Kasumi-1 (cell line): ENCODE measurements at regions not wholly inside any gene's neighbourhood (a gene's known extent, or its start where the extent isn't known, plus 50 kb on each side); places are given as distances from the start of the nearest gene placed in this dataset.

Source experiments
- DNase-seq, 2 experiments: peaks; one replicate each; lab custom pipeline; 2025; lab: John Stamatoyannopoulos, UW

DNA sequence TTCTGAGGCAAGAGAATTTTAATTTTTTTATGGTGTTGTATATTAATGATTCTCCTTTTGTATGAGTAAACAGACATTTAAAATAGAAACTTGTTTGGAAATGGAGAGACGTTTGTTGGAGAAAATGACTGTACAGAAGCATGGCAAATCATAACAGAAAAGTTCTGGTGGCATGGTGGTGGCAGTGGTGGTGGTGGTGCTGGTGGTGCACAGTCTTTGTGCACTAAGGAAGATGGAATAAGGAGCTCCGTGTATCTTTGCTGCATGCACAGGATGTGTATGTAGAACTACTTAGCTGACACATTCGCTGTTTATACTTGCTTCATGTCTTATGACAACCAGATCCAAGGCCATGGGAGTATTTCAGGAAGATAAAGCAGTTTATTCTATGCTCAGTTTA is 294.9 kb downstream of the UTRN start:
- DNase-seq, result no peak

DNA sequence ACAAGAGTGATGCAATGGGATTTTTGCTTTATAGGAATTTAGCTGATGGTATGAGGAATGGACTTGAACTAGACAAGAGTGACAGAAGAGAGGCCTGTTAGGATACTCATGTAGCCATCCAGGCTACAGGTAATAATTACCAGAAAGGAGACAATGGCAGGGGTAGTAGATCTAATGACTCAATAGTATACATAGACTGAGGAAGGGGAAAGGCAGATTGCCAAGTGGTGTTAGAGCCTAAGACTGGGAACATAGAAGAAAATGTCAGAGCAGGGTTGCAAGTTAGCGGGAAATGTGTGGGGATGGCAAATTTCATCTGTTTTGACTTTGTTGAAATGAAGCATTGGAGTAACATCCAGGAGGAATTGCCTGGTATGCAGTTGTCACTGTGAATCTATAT is 295.6 kb downstream of the UTRN start:
- DNase-seq, result no peak

DNA sequence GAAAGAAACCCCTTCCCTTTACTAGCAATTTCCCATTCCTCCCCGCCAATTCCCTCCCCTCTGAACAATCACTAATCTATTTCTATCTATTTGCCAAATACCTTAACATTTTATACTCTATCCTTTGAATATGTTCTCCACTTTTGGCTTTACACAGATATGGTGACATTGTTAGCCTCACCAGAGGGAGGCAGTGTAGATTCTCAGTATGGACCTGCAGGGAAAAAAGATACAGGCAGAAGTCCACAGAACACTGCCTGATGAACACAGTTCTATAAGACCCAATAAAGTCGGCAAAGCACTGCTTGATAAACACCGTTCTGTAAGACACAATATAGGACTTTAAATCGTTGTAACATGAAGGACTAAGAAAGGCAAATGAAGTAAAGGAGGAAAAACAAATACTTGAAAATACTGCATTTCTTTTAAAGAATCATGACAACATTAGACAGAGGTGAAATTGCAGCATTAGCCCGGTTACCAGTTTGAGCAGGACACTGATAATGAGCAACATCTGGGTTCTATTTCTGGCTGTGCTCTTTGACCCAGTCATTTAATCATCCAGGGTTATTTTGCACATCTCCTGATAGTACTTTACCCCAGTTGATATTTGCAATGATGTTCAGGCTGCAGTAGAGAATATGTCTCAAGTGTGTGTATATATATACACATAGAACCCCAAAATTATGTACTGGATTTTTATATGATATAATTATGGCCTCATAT is 296.8 kb downstream of the UTRN start:
- DNase-seq, result peak; percentile 40 to 47

DNA sequence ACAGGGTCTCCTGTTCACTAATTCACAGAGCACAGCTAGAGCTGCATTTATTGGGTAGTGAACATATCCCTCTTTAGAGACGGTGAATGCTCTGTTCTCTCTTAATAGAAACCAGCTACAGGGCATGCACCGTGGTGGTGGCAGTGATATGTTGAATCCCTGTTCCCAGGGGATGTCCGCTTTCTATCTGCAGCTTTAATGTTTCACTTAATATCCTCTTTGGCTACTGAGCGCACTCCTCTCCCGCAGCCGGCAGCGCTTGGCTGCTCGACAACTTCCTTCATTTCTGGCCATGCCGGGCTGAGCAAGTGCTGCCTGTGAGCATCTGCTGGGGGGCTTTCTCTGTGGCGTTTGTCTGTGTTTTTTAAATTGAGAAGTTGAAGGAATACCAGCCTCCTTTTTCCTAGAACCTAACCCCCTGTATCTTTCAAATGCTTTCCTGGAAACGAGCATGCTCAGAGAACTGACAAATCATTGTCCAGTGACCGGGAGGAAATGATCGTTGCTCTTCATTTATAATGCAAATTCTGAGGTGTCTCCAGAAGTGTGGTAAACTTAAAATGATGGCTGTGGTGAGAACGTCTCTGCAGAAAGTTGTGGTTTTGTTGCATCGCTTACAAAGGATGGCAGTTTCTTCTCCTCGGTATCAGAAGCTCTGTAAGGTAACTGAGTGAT is 297.9 kb downstream of the UTRN start:
- peak; percentile 57 to 73 for DNase-seq

DNA sequence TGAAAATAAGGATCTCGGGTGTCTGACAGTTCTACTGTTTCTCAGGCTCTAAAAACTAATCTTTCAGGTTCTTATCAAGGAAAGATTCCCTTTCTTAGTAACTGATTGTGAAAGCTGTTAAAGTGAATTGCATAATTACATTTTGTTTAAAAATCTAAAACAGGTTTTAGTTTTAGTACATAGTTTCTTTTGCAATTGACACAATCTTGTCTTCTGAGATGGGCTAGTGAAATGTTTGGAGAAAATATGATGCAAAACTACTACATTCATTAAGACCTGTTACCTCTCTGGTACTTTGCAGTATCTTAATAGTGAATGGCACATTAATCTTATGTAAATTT is 298.4 kb downstream of the UTRN start:
- no peak for DNase-seq

DNA sequence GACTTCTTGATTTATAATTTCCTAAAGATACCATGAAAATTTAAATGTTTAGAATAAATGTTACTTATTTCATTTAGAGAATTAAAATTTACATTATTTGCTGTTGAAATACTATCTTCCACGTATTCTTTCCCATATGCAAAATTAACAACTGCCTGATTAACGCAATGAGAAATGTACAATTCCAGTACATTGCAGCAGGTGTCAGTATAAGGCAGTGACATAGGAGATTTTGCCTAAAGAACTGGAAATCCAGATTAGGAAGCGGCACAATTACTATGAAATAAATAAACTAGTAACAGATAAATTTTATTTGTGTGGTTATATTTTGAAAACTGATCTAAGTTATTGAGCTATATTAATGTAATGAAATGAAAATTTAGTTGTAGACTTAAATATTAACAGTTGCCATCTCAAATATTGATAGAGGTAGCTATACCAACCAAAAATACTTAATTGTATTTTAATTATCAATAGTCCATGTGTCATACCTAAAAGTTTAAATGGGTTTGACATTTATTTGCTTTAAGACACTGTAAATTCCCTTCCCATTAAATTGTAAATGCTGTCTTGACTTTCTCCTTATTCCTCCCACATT is 300.2 kb downstream of the UTRN start:
- DNase-seq, result peak; percentile 72 to 73

DNA sequence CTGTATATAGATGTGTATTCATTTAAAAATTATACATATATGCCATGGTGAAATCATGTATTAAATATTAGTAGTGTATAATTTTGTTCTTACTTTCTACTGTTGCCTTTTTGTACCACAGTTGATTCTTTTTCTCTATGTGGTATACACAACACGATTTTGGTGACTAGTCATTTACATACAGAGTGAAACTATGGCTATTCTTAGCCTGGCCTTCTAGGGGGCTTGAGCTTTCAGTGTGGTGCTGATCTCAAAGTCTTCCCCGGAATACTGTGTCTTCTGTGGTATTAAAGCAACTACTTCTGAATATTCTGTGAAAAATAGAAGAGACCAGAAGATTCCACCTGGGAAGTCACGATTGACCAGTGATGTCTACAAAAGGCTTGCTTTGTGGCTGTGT is 301.9 kb downstream of the UTRN start:
- no peak for DNase-seq

DNA sequence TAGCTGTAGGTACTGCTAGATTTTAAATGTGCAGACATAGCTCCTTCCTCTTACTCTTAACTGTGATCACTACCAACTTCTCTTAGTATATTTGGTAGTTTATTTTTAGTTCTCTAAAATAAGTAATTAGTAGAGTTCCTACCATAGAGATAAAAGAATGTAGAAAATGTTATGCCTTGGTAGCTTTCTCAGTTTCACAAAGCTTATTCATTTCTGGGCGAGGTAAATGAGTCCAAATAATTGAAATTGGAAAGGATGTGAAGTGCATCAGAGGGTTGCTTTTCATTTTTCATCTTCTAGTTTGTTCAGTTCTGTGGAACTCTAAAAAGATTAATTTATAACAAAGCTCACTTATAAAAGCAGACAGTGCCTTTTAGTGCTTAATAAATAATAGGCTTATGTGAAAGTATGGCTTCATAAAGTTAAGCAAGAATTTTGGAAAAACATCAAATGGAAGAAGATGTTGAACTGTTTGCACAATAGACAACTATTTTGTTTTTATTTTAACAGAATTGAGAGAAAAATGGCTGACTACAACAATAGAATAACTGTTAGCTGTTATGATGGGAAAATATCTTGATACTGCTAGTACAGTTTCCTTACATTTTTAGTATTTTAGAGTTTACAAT is 303.7 kb downstream of the UTRN start:
- no peak for DNase-seq

DNA sequence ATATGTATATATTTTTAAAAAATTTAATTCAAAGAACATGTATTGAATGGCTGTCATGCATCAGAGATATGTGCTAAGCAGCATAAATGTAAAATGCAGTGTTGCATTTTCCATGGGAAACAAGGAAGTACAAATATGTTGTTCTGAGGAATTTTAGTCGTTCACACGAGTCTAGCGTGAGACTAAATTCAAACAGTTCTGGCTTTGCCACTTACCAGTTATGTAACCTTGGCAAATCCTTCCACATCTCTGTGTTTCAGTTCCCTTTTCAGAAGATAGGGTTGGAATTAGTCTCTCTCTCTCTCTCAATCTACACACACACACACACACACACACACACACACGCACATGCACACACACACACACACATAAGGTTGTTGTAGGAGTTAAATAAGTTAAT is 305.4 kb downstream of the UTRN start:
- no peak for DNase-seq

DNA sequence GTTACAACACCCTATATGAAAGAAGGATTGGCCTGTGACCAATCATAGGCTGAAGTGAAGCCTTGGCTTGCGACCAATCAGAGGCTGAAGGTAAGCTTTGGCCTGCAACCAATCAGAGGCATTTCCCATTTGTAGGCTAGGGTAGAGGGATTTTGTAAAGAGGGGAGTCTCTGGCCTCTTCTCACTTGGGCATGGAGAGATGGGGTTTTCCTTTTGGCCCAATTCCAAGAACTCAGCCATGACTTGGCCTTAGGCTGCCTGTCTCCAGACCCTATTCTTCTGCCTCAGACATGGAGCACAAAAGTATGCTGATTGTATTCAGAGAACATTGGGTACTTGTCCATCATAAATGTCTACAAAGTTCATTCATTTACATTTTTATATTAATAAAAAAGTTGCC is 308.3 kb downstream of the UTRN start:
- DNase-seq, result no peak

DNA sequence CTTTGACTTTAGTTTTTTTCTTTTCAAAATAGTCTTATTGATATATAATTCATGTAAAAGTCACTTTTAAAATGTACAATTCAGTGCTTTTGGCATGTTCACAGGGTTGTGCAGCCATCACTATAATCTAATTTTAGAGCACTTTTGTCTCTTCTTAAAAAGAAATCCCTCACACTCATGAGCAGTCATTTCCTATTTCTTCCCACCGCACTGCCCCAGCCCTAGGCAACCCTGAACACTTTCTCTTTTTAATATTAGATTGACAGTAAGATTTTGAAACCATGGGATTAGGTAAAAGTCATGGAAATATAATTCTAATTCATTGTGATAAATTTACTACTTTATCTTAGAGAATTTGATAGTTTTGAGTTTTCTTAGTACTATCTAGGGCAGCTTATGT is 309.4 kb downstream of the UTRN start:
- DNase-seq, result peak in 1 of 2 experiments; percentile 8

DNA sequence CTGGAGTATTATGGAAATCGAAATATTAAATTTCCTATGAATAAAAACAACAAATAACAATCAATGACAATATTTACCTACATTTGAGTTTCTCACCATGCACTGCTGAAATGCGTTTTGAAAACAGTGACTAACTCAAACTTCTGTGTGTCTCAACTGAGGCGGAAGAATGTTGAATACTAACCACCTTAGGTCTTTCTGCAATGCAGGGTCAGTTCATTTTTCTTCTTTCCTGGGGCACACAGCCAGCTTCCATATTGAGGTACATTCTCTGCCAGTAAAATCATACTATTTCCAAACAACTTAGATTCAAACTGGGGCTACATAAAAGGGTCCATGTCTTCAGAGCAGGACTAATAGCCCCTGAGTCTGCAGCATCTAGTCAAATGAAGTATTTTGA is 310.1 kb downstream of the UTRN start:
- DNase-seq, result no peak

DNA sequence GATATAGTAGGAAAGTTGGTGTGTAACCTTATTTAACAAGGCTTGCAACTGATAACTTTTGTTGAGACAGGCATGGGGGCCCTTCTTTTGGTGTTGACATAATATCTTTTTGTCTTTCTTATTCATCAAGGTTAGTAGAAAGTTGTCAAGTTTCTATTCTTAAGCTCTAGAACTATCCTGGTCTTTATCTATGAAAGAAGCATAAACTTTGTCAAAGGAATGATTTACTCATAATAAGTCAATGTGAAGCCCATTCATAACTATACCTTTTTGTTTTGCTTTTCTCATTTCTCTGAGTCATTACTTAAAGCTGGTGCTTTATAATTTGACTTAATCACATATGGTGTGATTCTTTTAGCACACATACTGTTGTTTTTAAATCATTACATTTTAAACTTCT is 312.4 kb downstream of the UTRN start:
- DNase-seq, result no peak

DNA sequence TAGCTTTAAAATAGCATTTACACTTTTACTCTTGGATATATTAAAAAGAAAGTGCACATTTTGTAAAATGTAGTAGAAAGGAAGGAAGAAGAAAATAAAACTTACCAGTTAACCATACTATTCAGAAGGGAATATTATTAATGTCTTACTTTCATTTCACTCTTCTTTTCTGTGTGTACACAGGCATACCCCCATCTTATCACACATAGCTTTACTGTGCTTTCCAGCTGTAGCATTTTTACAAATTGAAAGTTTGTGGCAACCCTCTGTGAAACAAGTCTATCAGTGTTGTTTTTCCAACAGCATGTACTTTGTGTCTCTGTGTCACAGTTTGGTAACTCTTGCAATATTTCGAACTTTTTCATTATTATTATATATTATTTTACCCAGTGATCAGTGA is 314.5 kb downstream of the UTRN start:
- DNase-seq, result no peak

DNA sequence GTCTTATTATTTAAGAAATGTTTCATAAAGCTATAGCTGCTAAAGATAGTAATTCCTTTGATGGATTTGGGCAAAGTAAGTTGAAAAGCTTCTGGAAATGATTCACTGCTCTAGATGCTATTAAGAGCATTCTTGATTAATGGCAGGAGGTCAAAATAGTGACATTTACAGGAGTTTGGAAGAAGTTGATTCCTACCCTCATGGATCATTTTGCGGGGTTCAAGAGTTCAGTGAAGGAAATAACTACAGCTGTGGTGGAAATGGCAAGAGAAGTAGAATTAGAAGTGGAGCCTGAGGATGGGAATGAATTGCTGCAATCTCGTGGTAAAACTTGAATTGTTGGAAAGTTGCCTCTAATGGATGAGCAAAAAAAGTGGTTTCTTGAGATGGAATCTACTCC is 316.1 kb downstream of the UTRN start:
- no peak for DNase-seq

DNA sequence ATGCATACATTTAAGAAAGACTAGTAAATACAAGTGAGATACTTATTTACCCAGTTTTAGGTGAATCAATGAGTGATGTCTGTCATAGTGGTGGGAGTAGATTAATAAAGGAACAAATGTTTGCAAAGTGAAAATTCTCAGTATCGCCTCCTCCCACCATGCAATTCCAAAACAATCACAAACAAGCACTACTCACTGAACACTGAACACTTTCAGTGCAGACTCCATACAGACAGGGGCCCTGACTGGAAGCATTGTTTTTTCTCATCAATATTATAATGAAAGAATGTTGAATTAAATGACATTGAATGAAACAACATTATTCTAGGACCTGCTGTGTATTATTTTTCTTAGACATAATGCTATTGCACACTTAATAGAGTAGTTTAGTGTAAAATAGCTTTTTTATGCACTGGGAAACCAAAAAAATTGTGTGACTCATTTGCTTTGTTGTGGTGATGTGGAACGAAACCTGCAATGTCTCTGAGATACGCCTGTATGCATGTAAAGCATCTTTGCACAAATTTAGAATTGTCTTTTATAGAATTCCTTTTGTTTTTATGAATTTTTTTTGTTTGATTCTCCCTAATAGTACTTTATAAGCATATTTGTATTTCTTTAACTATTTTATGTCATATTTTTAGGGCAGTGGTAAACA is 317.5 kb downstream of the UTRN start:
- no peak for DNase-seq

DNA sequence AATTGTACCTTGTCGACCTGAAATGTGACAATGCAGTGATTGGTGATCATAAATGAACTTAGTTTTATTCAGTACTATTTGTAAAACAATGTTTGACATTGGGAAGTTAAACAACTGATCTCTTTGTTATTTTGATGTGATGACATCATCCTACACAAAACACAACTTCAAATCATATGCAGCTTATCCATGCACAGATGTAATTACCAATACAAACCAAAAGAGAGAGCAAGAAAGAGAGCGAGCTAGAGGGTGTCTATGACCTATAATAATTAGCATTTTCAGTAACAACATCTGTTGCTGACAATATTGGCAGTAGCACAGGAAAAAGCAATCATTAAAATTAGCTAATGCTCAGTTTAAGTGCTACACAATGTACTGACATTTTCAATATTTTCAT is 320.9 kb downstream of the UTRN start:
- DNase-seq, result no peak

DNA sequence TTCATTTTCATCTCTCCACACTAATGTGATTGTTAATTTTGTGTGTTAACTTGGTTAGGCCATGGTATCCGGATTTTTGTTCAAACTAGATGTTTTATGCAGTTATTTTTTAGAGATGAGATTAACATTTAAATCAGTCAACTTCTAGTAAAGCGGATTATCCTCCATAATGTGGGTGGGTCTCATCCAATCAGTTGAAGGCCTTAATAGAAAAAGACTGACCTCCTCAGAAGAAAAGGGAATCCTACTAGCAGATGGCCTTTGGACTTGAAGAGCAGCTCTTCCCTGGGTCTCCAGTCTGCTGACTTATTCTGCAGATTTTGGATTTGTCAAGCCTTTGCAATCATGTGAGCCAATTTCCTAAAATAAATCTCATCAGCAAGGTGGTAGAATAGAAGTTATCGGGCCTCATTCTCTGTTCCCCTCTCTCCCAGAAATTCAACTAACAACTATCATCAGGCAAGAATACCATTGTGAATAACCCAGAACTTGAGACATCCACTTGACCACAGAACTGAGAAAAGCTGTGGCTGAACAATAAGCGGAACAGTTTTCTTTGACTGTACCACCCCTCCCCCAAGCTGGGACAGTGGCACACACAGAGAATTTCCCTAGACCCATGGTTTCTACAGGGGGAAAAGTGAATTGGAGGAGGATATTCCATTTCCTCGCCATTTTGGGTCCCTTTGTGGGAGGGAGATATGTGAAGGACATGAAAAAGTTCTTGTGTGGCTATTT is 323.0 kb downstream of the UTRN start:
- no peak for DNase-seq

DNA sequence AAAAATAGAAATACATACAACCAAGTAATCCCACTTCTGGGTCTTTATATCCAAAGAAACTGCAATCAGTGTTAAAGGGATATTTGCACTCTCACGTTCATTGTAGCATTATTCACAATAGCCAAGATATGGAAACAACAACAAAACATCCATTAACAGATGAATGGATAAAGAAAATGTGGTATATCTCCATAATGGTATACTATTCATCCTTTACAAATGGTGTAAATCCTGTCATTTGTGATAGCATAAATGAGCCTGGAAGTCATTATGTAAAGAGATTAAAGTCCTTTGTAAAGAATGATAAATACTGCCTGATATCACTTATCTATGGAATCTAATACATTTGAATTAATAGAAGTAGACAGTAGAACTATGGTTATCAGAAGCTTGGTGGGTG is 327.7 kb downstream of the UTRN start:
- DNase-seq, result no peak

DNA sequence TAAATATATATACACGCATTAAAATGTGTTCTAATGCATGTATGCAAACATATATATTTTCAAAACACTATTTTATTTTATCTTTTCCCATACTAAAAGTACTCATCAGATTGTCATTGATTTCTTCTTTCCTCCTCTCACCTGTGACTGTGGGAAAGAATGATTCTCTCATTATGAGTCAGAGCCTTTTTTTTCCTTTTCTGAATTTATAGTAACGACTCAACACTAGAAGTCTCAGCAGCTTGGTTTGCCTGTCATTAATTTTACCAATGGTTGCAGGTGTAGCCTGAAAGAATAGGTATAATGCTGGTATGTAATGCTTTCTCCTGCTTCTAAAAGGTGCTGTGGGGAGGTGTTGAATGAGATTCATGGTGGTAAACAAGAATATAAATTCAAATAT is 328.7 kb downstream of the UTRN start:
- DNase-seq, result no peak

DNA sequence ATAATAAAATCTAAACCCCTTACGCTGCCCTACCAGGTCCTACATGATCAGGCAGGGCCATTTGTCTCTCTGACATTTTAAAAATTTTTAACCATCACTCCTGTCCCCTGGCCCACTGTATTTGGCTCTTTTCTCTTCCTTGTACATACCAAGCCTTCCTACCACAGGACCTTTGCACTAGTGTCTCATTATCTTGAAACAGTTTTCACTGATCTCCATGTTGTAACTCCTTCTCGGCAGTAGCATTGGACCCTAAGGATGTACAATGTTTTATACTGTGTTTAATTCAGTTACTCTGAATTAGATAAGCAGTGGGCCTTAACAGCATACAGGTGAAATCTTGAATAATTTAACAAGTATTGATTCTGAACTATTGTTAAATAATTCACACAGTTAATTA is 330.7 kb downstream of the UTRN start:
- DNase-seq, result no peak

DNA sequence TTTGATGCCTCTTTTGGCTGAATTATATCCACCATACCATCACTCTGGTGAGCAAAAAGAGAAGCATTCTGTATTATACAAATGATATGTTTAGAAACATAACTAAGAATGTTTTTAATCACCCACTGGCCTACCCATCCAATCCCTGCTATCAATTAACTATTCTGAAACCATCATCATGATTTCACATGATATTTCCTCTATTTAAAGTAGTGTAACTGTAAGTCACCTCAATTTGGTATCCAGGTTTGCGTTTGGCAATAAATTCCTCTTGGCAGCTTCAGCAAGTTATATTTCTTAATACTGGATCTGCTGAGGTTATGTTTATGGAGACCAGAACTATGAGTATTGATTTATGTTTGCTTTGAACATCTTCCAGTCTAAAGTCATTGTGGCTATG is 332.1 kb downstream of the UTRN start:
- DNase-seq, result no peak
